Mucosa of rectum (tissue), 2 donors: ENCODE measurements at regions not wholly inside any gene's neighbourhood (a gene's known extent, or its start where the extent isn't known, plus 50 kb on each side); places are given as distances from the start of the nearest gene placed in this dataset.

Experiments
- H3K27ac ChIP-seq, 2 donors: one replicate each; pipeline ENCODE4 v1.7.0; 2013; ENCODE audit warnings: inconsistent platforms in 2 of 2, low read depth in 2 of 2, low read length in 2 of 2
- H3K27me3 ChIP-seq, 2 donors: one replicate each; pipeline ENCODE4 v1.7.0; 2013; ENCODE audit warnings: low read length in 2 of 2; ENCODE audit not compliant: control insufficient read depth in 2 of 2, insufficient read depth in 2 of 2
- H3K36me3 ChIP-seq, 2 donors: one replicate each; pipeline ENCODE4 v1.7.0; 2013; ENCODE audit warnings: low read length in 2 of 2; ENCODE audit not compliant: control insufficient read depth in 2 of 2, insufficient read depth in 2 of 2
- H3K4me1 ChIP-seq, 2 donors: one replicate each; pipeline ENCODE4 v1.7.0; 2013; ENCODE audit warnings: low read length in 2 of 2, mild to moderate bottlenecking in 1 of 2; ENCODE audit not compliant: control insufficient read depth in 2 of 2, insufficient read depth in 2 of 2
- H3K4me3 ChIP-seq, 2 donors: one replicate each; pipeline ENCODE4 v1.7.0; 2013; ENCODE audit warnings: low read length in 2 of 2
- H3K9ac ChIP-seq, 2 donors: one replicate each; pipeline ENCODE4 v1.7.0; 2013; ENCODE audit warnings: low read length in 2 of 2, low read depth in 1 of 2, mild to moderate bottlenecking in 1 of 2
- H3K9me3 ChIP-seq, 2 donors: one replicate each; pipeline ENCODE4 v1.7.0; 2013; ENCODE audit warnings: low read length in 2 of 2; ENCODE audit not compliant: control insufficient read depth in 2 of 2
- donor health status: healthy.
- donor health status: Normal muscosa, but diverticular disease.

DNA sequence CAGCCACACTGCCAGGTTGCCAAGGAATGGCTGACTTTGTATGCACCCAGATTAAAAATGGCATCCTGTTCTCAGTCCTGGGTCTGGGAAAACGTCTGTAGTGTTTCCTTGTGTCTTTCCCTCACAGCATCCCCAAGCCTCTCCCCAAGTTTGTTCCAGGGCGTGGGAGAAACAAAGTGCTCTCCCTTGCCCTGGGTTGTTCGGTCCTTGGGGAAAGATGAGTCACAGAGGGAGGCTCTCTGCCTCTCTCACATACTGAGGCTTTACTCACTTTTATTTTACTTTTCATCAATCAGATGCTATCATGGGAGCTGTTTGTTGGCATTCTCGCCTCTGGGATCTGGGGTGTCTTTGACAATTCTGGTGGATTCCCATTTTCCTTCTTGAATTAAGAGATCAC, 492.3 kb downstream of the XIRP2 start:
- Histone ChIP-seq H3K9me3 (no peaks in the 10 kb centered on the region), H3K4me1 (peaks cover 8 to 20% of the 10 kb centered on the region in 2 donors), H3K27me3 (no peaks in the 10 kb centered on the region), H3K27ac (no peak overlapping the region), H3K4me3 (no peak overlapping the region), H3K9ac (no peak overlapping the region), H3K36me3 (no peaks in the 10 kb centered on the region)

DNA sequence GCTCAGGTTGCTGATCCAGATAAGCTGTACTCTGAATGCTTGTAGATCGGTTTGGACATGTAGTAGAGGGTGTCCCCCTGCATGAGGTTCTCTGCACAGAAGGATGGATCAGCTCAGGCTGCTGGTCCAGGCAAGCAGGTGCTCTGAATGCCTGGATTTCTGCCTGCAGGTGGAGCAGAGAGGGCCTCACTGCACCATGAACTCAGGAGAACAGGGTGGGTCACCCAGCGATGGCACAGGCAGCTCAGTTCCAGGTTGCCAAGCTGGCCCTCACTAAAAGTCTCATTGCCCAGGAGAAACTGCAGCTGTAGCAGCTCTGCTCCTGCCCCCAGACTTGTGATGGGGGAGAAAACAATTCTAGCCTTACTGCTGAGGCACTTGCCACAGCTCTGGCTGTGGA, 491.8 kb downstream of the XIRP2 start:
- no peaks in the 10 kb centered on the region for H3K27me3 ChIP-seq
- no peaks in the 10 kb centered on the region for H3K9me3 ChIP-seq
- no peak overlapping the region for H3K4me3 ChIP-seq
- peaks cover 8 to 19% of the 10 kb centered on the region in 2 donors for H3K4me1 ChIP-seq
- no peak overlapping the region for H3K9ac ChIP-seq
- H3K27ac ChIP-seq: no peak overlapping the region
- no peaks in the 10 kb centered on the region for H3K36me3 ChIP-seq

DNA sequence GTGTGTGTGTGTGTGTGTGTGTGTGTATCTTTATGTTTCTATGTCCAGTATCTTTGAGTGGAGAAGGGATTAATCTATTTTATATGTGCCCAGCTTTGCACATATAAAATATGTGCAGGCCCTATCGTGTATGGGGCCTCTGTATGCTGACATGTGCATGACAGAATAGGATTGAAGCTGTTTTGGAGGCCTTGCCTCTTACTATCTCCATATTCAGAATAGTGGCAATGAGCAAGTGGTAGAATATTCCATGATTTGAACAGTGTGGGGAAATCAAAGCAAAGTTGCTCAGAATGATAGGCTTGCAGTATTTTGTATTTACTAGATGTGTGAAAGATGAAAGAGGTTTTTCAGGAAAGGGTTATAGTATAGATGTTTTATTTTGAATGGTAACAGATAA, 480.8 kb downstream of the XIRP2 start:
- H3K36me3 ChIP-seq: no peaks in the 10 kb centered on the region
- H3K9ac ChIP-seq: no peak overlapping the region
- H3K27me3 ChIP-seq: no peaks in the 10 kb centered on the region
- H3K4me1 ChIP-seq: no peaks in the 10 kb centered on the region
- H3K27ac ChIP-seq: no peak overlapping the region
- H3K9me3 ChIP-seq: no peaks in the 10 kb centered on the region
- no peak overlapping the region for H3K4me3 ChIP-seq

DNA sequence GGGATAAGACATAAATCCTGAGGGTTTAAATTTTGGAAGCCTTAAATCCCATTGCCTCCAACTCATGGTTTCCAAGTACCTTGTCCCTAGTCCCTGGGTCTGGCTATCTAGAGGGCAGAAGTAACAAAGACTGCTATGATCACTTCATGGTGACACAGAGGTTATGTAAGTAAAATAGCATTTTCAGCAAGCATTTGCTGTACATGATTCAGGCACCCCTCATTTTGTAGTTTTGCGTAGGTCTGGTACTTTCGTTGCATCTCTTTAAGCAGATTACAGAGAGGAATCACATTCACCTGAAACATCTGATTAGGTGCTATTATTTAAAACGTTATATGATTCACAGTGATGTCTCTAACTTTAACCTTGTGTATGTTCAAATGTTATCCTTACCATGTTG, 480.1 kb downstream of the XIRP2 start:
- no peaks in the 10 kb centered on the region for H3K36me3 ChIP-seq
- H3K9me3 ChIP-seq: no peaks in the 10 kb centered on the region
- H3K9ac ChIP-seq: no peak overlapping the region
- H3K4me3 ChIP-seq: no peak overlapping the region
- H3K27ac ChIP-seq: no peak overlapping the region
- H3K4me1 ChIP-seq: no peaks in the 10 kb centered on the region
- no peaks in the 10 kb centered on the region for H3K27me3 ChIP-seq

DNA sequence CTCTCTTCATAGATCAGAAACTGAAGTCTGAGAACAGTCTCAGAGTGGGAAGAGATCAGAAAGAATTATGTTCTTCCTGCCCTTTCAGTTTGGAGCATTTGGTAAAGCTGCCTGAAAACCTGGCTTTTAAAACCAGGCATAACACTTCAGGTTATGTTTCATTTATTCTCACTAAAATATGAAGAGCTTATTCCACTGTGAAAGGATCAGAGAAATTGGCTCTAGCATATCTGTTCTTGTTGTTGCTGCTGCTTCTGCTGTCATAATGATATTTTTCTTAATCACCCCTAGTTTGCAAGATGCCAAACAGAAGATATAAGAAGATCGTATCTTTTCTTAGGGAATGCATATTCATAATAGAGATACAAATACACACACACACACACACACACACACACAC, 476.9 kb downstream of the XIRP2 start:
- Histone ChIP-seq H3K4me1 (no peaks in the 10 kb centered on the region), H3K9me3 (no peaks in the 10 kb centered on the region), H3K36me3 (no peaks in the 10 kb centered on the region), H3K4me3 (no peak overlapping the region), H3K27ac (no peak overlapping the region), H3K9ac (no peak overlapping the region), H3K27me3 (no peaks in the 10 kb centered on the region)

DNA sequence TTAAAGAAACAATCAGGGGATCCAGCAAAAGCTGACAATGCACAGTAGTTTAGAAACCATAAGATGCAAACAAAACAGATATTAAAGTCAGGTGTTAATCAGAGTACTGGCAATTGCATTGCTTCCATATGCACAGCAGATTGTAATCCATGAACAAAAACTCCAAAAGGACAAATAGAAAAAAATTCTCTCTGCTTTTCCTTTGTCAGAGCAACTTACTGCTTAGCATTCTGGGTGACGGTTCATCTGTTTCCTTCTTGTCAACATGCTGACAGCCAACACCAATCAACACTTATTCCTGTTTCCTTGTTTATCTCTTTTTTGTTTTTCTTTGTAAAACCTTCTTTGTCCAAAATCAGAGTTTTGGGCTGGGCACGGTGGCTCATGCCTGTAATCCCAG, 473.1 kb downstream of the XIRP2 start:
- Histone ChIP-seq H3K9me3 (no peaks in the 10 kb centered on the region), H3K4me1 (no peaks in the 10 kb centered on the region), H3K9ac (no peak overlapping the region), H3K4me3 (no peak overlapping the region), H3K27me3 (no peaks in the 10 kb centered on the region), H3K36me3 (no peaks in the 10 kb centered on the region), H3K27ac (no peak overlapping the region)

DNA sequence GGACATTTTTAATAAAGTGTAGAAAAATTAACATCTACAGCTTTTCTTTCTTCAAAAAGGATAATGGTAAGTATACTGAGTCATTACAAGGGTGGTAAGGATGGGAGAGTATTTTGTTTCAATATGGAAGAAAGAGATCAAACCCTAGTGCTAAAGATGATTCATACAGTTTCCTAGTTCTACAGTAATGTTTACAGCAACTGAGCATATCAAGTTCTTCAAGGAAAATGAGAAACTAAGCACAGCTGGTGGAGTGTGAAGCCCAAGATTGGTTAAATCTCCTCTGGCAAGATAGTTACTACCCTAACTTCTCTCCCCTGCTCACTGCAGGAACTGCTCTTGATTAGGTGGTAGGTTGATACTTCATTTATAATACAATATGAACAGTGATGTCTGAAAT, 467.5 kb downstream of the XIRP2 start:
- no peak overlapping the region for H3K9ac ChIP-seq
- no peaks in the 10 kb centered on the region for H3K36me3 ChIP-seq
- H3K4me1 ChIP-seq: no peaks in the 10 kb centered on the region
- no peaks in the 10 kb centered on the region for H3K9me3 ChIP-seq
- no peak overlapping the region for H3K4me3 ChIP-seq
- no peak overlapping the region for H3K27ac ChIP-seq
- no peaks in the 10 kb centered on the region for H3K27me3 ChIP-seq

DNA sequence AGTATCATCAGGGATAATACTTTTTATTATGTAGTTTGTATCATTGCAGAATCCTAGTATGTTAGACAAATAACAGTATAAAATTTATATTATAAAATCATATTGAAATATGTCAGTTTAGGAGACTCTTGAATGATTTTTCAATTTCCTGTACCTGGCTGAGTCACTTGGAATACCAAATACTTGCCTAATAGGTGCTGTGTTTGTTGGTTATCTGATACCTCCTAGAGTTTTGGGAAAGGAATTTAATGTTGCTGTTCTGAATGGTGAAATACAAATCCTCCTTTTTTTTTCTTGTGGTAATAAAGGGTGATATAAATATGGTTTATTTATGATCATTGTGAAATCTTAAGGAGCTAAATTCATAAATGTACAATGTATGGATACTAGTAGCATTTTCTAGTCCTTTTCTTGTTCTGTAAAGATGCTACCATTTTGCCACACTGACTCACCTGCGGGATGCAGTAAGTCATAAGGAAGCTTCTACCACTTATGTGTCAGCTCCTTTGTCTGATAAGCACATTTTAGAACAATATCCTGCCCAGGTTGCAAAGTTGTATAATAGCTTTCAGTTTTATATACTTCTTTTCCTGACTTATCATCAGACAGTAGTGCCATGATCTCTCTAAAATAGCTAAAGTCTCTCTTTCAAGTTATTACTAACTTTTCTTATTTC, 465.5 kb downstream of the XIRP2 start:
- Histone ChIP-seq H3K27ac (no peak overlapping the region), H3K4me1 (no peaks in the 10 kb centered on the region), H3K9me3 (no peaks in the 10 kb centered on the region), H3K9ac (no peak overlapping the region), H3K4me3 (no peak overlapping the region), H3K27me3 (no peaks in the 10 kb centered on the region), H3K36me3 (no peaks in the 10 kb centered on the region)

DNA sequence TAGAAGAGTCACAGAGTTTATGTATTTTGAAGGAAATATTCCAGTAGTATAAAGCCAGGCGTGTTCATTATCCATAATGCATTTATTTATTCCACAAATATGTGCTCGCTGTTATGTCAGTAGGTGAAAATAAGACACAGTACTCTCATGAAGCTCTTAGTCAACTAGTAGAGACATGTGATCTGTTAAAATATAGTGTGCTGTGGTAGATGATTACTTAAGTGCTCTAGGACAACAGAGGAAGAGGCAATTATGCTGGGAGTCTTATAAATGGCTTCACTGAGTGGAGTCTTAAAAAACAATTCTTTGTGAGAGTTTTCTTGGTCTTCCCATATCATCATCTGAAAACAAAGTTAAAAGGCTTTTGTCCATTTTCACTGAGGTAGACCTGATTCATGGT, 457.3 kb downstream of the XIRP2 start:
- Histone ChIP-seq H3K27me3 (no peaks in the 10 kb centered on the region), H3K9ac (no peak overlapping the region), H3K4me3 (no peak overlapping the region), H3K36me3 (no peaks in the 10 kb centered on the region), H3K4me1 (no peaks in the 10 kb centered on the region), H3K9me3 (no peaks in the 10 kb centered on the region), H3K27ac (no peak overlapping the region)

DNA sequence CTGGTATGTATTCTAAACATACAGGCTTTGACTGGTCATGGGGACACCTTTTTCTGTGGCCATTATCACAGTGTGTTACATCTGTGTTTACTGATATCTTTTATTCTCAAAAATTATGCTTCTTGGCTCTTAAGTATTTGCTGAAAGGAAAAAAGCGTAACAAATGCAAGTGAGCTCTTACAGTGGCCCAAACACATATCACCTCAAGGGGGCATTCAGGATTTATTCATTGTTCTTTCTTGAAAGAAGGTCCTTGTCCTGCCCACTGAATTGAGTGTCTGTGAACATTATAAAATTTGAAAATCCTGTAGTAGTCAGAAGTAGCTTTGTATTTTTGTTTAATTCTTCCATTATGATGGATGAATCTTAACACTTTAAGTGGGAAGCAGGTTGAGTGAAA, 454.5 kb downstream of the XIRP2 start:
- Histone ChIP-seq H3K36me3 (no peaks in the 10 kb centered on the region), H3K4me1 (no peaks in the 10 kb centered on the region), H3K9me3 (no peaks in the 10 kb centered on the region), H3K4me3 (no peak overlapping the region), H3K27ac (no peak overlapping the region), H3K9ac (no peak overlapping the region), H3K27me3 (no peaks in the 10 kb centered on the region)

DNA sequence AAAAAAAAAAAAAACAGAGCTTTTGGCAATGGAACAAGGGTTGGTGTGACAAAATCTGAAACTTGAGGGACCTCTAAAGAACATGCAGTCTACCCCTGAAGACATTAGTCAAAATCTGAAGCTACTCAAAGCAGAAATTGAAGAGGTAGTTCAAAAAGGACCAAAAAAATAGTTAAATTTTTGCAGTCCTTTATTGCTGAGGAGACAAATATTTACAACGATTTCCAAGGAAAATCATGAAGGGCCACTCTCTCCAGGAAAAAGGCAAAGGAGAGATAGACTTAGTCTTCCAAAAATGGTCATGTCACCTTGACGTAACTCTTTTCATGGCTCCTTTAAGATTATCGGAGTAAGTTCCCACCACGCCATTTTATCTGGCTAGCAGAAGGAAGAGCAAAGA, 452.0 kb downstream of the XIRP2 start:
- Histone ChIP-seq H3K4me1 (peaks cover 0 to 4% of the 10 kb centered on the region in 2 donors), H3K36me3 (no peaks in the 10 kb centered on the region), H3K9me3 (no peaks in the 10 kb centered on the region), H3K9ac (no peak overlapping the region), H3K27me3 (no peaks in the 10 kb centered on the region), H3K27ac (no peak overlapping the region), H3K4me3 (no peak overlapping the region)
